HK-2 (cell line): ENCODE measurements at regions not wholly inside any gene's neighbourhood (a gene's known extent, or its start where the extent isn't known, plus 50 kb on each side); places are given as distances from the start of the nearest gene placed in this dataset.
"Not testable (repeated sequence)": the region's sequence is repeated elsewhere in the genome, so short reads cannot be mapped to it uniquely, and the experiment has no call there.

Experiments
- DNase-seq: peaks from one replicate; pipeline ENCODE4 v3.0.0-alpha.2; 2018; ENCODE audit not compliant: unreplicated experiment

DNA sequence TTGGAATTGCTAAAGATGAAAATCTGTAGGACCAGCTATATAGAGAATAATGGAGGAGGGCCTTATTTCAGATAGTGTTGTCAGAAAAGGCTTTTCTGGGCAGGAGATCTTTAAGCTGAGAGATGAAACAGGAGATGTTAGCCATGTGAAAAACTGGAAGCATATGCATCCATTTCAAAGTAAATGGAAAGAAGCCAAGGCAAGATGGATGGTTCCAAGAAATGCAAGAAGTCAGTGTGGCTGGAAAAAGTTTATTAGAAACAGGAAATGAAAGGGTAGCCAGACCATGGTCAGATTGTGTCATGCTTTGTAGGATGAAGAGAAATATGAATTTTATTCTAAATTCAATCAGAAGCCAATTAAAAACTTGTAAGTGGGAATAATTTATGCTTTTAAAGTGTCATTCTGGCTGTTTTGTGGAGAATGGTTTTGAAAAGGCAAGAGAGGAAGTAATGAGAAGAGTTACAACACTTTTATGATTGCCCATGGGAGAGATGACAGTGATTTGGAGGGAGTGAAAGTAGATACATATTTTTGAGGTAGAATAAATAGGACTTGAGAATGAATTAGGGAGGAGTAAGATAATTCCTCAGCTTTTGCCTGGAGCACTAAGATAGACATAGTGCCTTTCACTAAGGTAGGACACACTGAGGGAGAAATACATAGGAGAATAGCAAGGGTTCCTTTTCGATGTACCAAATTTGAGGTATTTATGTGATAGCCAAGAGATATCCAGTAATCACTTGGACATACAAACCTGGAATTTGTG, 620.1 kb downstream of the HTR1B start:
- DNase-seq, result no peak

DNA sequence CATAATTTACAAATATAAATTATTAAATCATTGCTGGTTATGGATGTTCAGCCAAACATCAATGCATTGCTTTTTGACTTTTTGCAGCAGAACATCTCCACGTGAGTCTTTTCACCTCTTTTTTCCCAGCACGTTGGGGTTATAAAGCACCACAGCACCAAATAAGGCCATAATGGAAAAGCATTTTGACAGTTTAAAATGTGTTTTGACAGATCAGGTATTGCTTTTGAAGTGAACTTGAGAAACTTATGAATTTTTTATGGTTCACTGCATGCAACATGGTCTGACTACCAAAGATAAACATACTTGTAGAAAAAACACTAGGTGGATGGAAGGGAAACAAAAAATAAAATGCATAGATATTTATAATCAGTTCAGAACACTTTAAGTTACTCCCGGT, 622.4 kb downstream of the HTR1B start:
- no peak for DNase-seq

DNA sequence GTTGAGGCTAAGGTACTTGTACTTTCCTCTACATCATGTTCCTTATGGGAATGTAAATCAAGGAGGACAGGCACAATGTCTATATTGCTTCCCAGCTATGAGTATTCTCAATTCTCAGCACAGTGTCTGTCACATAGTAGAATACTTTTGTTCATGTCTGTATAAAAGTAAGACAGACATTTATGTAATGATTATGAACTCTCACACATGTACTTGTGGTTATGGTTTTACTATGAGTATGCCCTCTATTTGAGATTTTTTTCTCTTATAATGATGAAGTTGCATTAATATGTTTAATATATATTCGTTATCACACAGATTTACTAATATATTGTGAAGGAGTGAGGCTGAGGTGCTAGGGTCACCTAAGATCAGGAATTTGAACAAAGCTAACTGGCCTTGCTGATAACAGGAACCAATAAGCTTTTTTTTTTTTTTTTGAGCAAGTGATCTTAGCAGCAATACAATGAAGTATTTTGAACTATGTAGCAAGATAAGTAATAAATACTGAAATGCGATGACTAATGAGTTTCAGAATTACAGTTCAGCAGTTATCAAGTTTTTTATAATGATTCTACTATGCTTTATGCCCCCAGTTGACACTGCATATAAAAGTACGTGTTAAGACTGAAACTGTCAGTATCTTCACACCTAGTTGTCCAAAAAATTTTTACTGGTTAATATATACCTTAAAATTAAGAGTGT, 623.1 kb downstream of the HTR1B start:
- no peak for DNase-seq

DNA sequence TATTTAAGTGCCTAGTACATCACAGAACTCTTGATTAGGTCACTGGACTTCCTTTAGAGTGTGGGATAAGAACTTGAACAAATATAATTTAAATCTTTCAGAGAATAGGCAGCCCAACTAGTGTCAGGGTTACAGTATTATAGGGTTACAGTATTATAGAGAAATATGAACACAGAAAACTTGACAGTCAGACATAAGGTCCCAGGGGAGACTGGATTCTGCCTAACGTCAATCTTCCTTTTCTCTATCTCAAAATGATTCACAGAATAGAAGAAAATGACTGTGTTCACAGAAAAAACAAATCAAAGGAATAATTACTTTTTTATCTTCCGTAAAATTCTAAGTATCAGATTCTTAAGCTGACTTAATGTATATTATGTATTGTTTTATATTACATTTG, 623.8 kb downstream of the HTR1B start:
- DNase-seq, result no peak

DNA sequence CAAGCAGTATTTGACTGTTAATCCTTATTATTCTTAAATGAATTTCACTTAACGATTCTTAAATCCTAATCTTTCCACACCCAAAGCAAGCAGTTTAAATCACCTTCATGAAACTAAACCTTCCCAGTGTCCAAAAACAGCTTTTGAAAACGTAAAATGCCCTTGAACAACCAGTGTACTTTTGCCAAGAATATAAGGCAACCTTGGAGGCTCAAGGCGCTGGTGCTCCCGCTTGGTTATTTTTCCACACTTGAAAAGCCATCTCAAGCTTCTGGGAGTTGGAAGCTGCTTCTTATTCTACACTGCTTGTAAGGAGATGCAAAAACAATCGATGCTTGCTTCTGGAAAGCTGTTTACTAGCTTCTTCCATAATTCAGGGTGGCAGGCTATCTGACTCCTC, 625.7 kb downstream of the HTR1B start:
- DNase-seq, result no peak

DNA sequence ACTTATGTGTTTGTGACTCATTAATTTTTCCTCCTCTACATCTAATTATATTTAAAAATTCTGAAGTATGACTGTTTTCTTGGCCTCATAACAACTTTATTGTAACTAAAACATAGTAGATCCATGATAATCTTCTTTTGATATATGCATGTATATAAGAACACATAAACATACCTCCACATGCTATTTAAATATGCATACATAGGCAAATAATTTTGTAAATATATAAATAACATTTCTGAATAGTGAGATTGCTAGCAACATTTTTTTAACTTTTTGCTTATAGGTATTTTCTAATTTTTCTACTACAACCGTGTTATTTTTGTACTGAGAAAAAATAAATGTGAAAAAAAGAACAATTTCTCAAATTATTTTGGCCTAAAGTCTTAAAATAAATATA, 627.6 kb downstream of the HTR1B start:
- DNase-seq, result no peak

DNA sequence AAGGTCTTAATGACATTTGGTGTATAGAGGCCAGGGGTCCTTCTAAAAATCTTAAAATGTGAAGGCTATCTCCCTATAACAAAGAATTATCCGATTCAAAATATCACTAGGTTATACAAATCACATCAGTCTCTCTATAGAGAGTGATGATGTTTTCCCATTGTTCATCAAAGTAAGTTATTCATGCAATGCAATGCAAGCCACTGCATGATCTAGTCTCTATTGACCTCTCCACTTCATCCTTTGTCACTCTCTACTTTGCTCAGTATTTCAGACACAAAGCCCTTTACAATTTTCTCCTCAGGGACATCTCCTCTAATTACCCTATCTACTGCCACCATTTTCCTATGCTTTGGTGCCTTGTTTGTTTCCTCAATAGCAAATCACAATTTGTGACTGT, 628.0 kb downstream of the HTR1B start:
- no peak for DNase-seq

DNA sequence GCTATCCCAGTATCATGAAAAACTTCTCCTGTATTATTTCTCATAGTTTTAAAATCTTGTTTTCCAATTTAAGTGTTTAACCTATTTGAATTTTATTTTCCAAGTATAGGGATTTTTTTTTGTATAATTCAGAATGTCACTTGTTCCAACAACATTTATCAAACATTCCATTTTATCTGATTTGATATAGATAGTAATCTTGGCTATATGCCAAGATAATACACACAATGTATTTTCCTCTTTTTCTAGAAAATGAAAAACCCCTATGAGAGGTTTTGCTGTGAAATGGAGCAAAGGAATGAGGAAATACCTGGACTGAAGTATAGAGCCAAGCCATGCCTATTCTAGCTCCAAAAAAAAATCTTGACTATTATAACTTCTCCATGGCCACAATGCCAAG, 628.9 kb downstream of the HTR1B start:
- no peak for DNase-seq

DNA sequence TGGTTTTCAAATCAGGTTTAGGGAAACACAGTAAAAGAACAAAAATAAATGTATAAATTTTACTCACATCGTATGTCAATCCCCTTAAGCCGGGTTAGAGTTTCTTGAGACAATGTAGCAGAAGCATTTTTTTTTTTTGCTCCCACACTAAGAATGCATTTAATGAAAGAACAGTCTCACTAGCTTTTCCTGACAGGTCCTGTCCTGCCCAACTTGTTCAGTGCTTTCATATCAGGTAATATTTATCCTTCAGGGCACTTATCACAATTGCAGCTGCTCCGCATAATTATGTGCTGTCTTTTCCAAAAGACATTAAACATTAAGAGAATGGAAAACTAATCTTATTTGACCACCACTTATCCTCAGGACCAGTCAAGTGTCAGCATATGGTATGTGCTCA, 632.0 kb downstream of the HTR1B start:
- no peak for DNase-seq

DNA sequence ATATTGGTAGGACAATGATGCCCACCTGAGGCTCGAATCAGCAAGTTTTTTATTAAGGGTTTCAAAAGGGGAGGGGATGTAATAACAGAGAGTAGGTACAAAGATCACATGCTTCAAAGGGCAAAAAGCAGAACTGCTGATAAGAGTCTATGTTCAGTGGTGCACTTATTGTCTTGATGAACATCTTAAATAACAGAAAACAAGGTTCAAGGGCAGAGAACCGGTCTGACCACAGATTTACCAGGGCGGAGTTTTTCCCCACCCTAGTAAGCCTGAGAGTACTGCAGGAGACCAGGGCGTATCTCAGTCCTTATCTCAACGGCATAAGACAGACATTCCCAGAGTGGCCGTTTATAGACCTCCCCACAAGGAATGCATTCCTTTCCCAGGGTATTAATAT, 639.7 kb downstream of the HTR1B start:
- DNase-seq, result not testable (repeated sequence)

DNA sequence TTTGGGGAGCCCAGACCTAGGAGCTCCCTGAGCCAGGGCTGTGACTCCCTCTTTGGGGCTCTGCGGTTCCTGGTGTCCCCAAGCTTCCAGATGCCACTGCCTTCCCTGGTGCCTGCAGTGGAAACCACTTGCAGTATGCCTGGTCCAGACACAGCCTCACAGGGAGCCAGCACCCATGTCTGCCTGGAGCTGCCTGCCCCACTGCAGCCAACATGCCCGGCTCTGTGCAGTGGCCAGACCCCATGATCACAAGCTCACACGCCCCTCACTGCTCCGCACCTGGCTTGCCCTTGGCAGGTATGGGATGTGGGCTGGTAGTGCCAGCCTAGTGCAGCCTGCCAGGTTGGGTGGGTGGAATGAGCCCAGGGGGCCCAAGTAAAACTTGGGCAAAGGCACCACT, 644.8 kb downstream of the HTR1B start:
- no peak for DNase-seq

DNA sequence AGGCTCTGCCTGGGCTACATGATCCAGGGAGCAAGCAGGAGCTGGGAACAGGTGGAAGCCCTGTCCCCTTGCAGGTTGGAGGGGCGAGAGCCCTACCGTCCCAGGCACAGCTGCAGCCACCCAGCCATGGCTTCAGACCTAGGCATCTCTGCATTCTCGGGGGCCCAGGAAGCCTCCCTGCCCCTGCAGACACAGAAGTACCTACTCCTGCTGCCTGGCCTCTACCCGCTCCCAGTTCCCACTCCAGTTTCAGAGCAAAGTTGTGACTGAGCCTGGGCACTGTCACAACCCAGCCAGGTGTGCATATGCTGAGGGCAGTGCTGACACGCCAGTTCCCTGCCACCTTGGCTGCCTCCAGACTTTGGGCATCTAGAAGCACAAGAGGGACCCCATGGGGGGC, 645.9 kb downstream of the HTR1B start:
- no peak for DNase-seq

DNA sequence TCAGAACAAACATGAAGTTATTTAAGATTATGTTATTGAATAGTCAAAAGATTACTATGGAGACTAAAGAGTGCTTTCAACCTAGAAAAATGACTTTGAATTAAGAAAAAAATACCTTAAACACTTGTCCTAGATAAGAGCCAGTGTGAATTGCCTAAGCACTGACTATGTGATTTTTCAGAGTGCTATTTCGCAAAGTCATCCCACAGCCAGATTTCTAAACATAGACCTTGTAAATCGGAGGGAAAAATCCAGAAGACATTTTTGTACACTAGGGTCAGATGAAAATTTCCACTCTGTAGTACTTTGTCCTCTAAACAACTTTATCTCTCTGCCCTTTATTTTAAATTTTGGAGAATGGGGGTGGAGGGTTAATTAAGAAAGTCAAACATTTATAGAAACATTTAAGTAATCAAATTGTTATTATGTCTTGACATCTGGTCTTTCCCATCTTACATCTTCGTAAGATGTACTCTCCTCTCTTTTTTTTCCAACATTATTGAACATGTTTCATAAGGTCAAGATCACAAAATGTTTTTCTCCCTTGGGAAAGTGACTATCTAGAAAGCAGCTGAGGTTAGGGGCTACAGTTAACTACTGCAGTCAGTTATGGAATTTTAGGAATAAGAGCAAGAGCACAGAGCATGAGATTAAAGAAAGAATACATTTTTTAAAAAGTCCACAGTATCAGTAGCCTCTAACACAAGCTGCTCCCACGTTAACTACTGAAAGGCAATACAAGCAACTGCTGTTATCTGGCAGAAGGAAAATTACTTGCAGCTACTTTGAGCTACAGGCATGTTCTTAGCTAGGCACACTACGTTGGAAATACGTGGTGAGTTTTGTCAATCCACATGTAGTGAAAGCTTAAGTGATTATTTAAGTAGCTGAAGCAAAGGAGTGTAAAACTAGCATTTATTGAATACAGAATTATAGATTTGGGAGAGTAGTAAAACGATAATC, 648.5 kb downstream of the HTR1B start:
- DNase-seq, result no peak

DNA sequence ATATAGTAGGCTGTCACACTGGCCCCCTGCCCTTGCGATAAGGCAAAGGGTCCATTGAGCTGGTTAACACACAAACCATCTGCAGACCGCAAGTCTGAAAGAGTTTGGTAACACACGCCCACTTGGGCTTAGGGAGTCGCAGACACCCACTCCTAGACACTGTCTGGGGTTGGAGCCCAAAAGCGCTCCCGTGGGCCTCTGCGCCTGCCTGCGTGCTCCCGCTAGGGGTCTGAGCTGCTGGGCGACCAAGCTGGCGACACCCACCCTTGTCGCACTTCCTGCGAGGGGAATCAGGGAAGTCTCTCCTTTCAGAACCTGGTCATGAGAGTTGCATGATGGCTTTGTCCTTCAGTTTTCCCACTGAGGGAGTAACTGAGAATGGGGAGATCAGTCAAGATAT, 653.0 kb downstream of the HTR1B start:
- no peak for DNase-seq

DNA sequence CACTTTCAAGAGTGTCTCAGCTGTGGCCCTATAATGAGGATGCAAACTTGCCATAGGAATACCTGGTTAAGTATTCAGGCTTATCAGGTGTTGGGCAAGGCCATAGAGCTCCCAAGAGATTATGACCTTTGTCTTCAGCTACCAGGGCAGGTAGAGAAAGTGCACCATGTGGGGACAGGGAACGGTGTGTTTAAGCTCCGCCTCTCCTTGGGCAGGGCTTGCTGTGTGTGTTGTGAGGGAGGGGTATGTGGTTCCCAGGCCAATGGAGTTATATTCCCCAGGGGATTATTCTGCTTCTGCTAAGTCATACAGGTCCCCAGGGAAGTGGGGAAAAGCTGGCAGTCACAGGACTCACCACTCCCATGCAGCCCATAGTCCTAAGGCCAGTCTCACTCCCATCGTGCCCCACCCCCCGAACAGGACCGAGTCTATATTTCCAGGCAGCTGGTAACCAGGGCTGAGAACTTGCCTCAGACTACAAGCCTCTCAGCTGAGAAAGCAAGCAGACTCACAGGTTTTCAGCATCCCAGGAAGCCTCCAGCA, 660.2 kb downstream of the HTR1B start:
- DNase-seq, result no peak

DNA sequence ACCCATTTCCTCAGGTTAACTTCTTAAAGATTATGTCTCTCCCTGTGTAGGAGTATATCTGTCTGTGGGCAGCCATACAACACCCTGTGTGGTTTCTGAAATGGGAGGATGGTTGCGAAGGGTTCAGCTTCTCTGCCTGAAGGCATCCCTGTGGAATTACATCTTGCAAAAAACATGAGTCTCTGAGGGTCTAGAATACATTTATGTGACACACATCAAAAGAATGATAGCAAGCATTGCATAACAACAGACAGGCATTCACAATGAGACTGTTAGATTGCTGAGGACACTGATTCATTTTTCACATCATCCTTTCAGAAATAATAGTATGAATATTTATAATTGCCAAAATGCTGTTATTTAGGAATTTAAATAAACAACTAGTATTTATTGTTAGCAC, 670.9 kb downstream of the HTR1B start:
- no peak for DNase-seq

DNA sequence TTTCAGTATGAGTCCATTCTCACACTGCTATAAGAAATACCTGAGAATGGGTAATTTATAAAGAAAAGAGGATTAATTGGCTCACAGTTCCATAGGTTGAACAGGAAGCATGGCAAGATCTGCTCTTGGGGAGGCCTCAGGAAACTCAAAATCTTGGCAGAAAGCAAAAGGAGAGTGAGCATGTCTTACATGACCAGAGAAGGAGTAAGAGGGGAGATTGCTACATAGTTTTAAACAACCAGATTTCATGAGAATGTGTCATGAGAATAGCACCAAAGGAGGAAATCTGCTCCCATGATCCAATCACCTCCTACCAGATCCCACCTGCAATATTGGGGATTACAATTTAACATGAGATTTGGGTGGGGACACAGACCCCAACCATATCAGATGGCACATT, 672.4 kb downstream of the HTR1B start:
- no peak for DNase-seq

DNA sequence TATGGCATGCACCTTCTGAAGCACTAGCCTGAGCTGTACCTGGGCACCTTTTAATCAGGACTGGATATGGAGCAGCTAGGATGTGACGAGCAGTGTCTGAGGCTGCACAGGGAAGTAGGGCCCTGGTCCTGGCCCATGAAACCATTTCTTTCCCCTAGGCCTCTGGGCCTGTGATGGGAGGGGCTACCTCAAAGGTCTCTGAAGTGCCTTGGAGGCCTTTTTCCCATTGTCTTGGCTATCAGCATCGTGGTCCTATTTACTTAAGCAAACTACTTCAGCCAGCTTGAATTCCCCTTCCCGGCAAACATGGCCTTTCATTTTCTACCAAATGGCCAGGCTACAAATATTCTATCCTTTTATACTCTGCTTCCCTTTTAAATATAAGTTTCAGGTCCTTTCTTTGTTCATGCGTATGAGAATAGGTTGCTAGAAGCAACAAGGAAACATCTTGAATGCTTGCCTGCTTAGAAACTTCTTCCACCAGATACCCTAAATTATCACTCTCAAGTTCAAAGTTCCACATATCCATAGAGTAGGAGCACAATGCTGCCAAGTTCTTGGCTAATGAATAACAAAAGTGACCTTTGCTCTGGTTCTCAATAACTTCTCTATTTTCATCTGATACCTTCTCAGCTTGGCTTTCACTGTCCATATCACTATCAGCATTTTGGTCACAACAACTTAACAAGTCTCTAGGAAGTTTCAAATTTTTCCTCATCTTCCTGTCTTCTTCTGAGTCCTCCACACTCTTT, 673.1 kb downstream of the HTR1B start:
- DNase-seq, result no peak

DNA sequence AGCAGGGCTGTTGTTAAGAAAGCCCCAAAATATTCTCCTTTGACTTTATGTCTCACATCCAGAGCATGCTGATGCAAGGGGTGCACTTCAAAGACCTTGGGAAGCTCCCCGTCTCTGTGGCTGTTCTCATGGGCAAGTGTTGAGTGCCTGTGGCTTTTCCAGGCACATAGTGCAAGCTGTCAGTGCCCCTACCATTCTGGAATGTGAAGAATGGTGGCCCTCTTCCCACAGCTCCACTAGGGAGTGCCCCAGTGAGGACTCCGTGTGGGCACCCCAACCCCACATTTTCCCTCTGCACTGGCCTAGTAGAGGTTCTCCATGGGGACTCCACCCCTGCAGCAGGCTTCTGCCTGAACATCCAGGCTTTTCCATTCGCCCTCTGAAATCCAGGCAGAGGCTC, 673.7 kb downstream of the HTR1B start:
- no peak for DNase-seq

DNA sequence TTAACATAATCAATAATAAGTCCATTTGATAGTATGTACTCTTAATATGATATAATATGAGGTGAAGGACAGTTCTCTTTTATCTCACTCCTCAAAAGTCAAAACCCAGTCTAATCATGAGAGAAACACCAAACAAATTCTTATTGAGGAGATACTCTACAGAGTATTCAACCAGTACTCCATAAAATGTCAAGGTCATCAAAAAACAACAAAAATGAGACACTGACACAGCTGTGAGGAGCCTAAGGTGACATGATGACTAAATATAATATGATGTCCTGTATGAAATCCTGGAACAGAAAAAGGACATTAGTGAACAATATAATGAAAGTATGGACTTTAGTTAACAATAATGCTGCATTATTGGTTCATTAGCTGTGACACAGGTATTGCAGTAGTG, 675.1 kb downstream of the HTR1B start:
- no peak for DNase-seq

DNA sequence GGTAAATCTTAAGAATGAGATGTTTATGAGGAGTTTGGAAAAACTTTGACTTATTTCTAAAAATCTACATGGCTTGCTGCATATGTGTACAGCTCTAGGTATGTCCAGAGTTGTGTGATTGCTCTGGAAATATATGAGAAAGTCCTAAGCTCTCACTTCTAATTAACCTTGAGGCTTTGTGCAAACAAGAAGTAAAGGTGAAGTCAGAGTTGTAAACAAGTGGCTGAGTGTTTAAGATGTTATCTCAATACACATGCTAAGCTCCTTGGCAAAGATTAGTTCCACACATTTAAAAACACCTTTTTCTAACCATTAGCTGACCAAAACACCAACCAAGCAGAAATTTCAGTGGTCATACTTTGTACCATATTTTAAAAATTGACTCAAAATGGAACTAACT, 684.2 kb downstream of the HTR1B start:
- no peak for DNase-seq

DNA sequence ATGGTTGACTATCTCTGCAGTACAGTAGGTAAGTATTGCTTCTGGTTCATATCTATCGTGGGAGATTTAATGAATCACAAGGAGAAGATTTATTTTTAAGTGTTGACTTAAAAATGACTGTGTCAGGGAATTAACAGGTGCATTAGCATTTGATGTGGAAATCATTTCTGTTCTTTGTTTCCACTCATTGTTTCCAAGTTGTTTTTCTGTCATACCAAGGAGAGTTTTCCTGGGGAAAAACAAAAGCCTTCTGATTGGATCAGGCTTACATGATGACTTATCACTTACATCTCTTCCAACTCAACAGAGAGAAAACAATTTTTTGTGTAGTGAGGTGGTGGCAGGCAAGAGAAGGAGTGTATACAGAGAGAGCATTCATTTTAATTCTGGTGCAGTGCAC, 686.4 kb downstream of the HTR1B start:
- DNase-seq, result no peak
